HepG2 (cell line): ENCODE measurements at regions not wholly inside any gene's neighbourhood (a gene's known extent, or its start where the extent isn't known, plus 50 kb on each side); places are given as distances from the start of the nearest gene placed in this dataset.

Experiments
- ATAC-seq: fragments of 200-7000 bp; cut with Tn5 transposase; 3 replicates; pipeline ENCODE4 v1.9.1; 2020; ENCODE audit warnings: mild to moderate bottlenecking, moderate library complexity
- BruUV-seq: library from RNA; stranded (reverse); fragments of 400-500 nt; replicated peaks from 2 replicates; lab custom pipeline; 2021; lab: Mats Ljungman, UMichigan
- CTCF ChIA-PET: fragments of 300-600 bp; formaldehyde crosslinking; extraction: SDS; loops from one replicate; lab custom pipeline; 2021; ENCODE audit warnings: low total read pairs, inconsistent platforms, low intra/inter-chr PET ratio; lab: Yijun Ruan, JAX
- POLR2A ChIA-PET: fragments of 350-600 bp; sonication (Branson Sonifier 250); formaldehyde crosslinking; loops from one replicate; lab custom pipeline; 2020; ENCODE audit warnings: antibody characterized with exemption, inconsistent platforms; lab: Yijun Ruan, JAX
- DNase-seq: peaks from one replicate; pipeline ENCODE4 v3.0.0-alpha.2; 2015; ENCODE audit warnings: low spot score
- FAIRE-seq: peaks from 3 replicates; lab custom pipeline; 2011; peaks lifted over from hg19 to GRCh38; lab: Jason Lieb, UNC
- H2AFZ ChIP-seq: one replicate; pipeline ENCODE4 v1.6.1; 2011; ENCODE audit warnings: low read length, inconsistent platforms
- H3K27ac ChIP-seq: fragments of 300-600 bp; 3 replicates; pipeline ENCODE4 v1.8.0; 2011; ENCODE audit warnings: mixed run types, mild to moderate bottlenecking, mixed read lengths, low read length, inconsistent platforms; ENCODE audit not compliant: insufficient read depth; ENCODE audit errors: extremely low read length
- H3K27me3 ChIP-seq, 2 experiments: fragments of 200-600 bp in 1 of 2; 2 replicates in 1 of 2; 3 replicates in 1 of 2; pipeline versions ENCODE4 v1.6.0 to v1.8.0; 2011; ENCODE audit warnings: low read length in 2 of 2, mild to moderate bottlenecking in 2 of 2, moderate library complexity in 2 of 2, inconsistent platforms in 1 of 2; ENCODE audit not compliant: insufficient read depth in 2 of 2, control insufficient read depth in 1 of 2
- H3K36me3 ChIP-seq, 2 experiments: fragments of 200-600 bp in 1 of 2; replicated peaks in 1 of 2; 2 replicates in 1 of 2; 3 replicates in 1 of 2; pipeline versions ENCODE4 v1.5.1 to v1.8.0; 2011; ENCODE audit warnings: low read length in 2 of 2, inconsistent platforms in 1 of 2; ENCODE audit not compliant: insufficient read depth in 2 of 2, control insufficient read depth in 1 of 2
- H3K4me1 ChIP-seq: 2 replicates; pipeline ENCODE4 v1.5.1; 2012; ENCODE audit warnings: low read length, inconsistent platforms; ENCODE audit not compliant: insufficient read depth
- H3K4me2 ChIP-seq: 2 replicates; pipeline ENCODE4 v1.6.0; 2011; ENCODE audit warnings: low read depth, low read length, inconsistent platforms
- H3K4me3 ChIP-seq, 3 experiments: fragments of 200-600 bp in 1 of 3; sonication (generic), shearing (Covaris generic) in 1 of 3; replicated peaks in 1 of 3; 2 replicates each; pipeline ENCODE4 v1.5.1; 2011 to 2016; ENCODE audit warnings: low read length in 3 of 3, inconsistent platforms in 2 of 3, low read depth in 2 of 3, mild to moderate bottlenecking in 2 of 3, control low read depth in 1 of 3, mixed read lengths in 1 of 3; ENCODE audit not compliant: insufficient read depth in 1 of 3
- H3K79me2 ChIP-seq: one replicate; pipeline ENCODE4 v1.6.1; 2011; ENCODE audit warnings: low read length, inconsistent platforms; ENCODE audit not compliant: insufficient read depth
- H3K9ac ChIP-seq: 2 replicates; pipeline ENCODE4 v1.6.0; 2011; ENCODE audit warnings: mild to moderate bottlenecking, low read depth, low read length, inconsistent platforms; ENCODE audit not compliant: insufficient read depth
- H3K9me3 ChIP-seq: 2 replicates; pipeline ENCODE4 v1.5.1; 2012; ENCODE audit warnings: mild to moderate bottlenecking, low read length
- H4K20me1 ChIP-seq: 2 replicates; pipeline ENCODE4 v1.6.0; 2011; ENCODE audit warnings: inconsistent platforms, mild to moderate bottlenecking, low read length, moderate library complexity; ENCODE audit not compliant: insufficient read depth
- ARID2 ChIP-seq: sonication (generic); formaldehyde crosslinking; IDR thresholded peaks from 2 replicates; pipeline ENCODE4 v1.8.1; 2022; ENCODE audit warnings: mild to moderate bottlenecking, missing genetic modification reagents, borderline replicate concordance
- ATF7 ChIP-seq, 2 experiments: fragments of 450-650 bp in 1 of 2; sonication (generic) in 1 of 2; formaldehyde crosslinking in 1 of 2; IDR thresholded peaks; 2 replicates each; pipeline versions ENCODE4 v1.4.0 to v1.6.1; 2016 to 2020; ENCODE audit warnings: antibody characterized with exemption in 1 of 2, mild to moderate bottlenecking in 1 of 2, missing genetic modification reagents in 1 of 2
- CBX5 ChIP-seq: sonication (generic); formaldehyde crosslinking; IDR thresholded peaks from 2 replicates; pipeline ENCODE4 v1.4.0; 2020; ENCODE audit warnings: missing genetic modification reagents, borderline replicate concordance
- KLF13 ChIP-seq: sonication (generic); formaldehyde crosslinking; IDR thresholded peaks from 2 replicates; pipeline ENCODE4 v1.4.0; 2020; ENCODE audit warnings: mild to moderate bottlenecking, missing genetic modification reagents
- KLF15 ChIP-seq: sonication (generic); formaldehyde crosslinking; IDR thresholded peaks from 2 replicates; pipeline ENCODE4 v1.8.1; 2023; ENCODE audit warnings: borderline replicate concordance, mild to moderate bottlenecking, inconsistent platforms, missing genetic modification reagents, mixed read lengths
- PAF1 ChIP-seq: IDR thresholded peaks from 2 replicates; pipeline ENCODE4 v1.6.1; 2016; ENCODE audit warnings: missing genetic modification reagents, missing compliant biosample characterization
- PAXIP1 ChIP-seq: sonication (generic); formaldehyde crosslinking; conservative IDR thresholded peaks from 2 replicates; pipeline ENCODE4 v1.4.0; 2020; ENCODE audit warnings: mild to moderate bottlenecking, missing genetic modification reagents, moderate library complexity
- POLR2G ChIP-seq: fragments of 200-400 bp; formaldehyde crosslinking; IDR thresholded peaks from 2 replicates; pipeline ENCODE4 v1.6.1; 2018; ENCODE audit warnings: mild to moderate bottlenecking, low read depth, low read length, moderate library complexity
- TP53 ChIP-seq: sonication (generic); formaldehyde crosslinking; conservative IDR thresholded peaks from 2 replicates; pipeline ENCODE4 v1.4.0; 2020; ENCODE audit warnings: missing genetic modification reagents
- ZBTB25 ChIP-seq: IDR thresholded peaks from 2 replicates; pipeline ENCODE4 v1.6.1; 2018; ENCODE audit warnings: missing genetic modification reagents
- ZBTB39 ChIP-seq: sonication (generic); formaldehyde crosslinking; IDR thresholded peaks from 2 replicates; pipeline ENCODE4 v1.5.0; 2020; ENCODE audit warnings: missing genetic modification reagents
- ZNF136 ChIP-seq: sonication (generic); formaldehyde crosslinking; IDR thresholded peaks from 2 replicates; pipeline ENCODE4 v1.8.1; 2022; ENCODE audit warnings: low read depth, mild to moderate bottlenecking, moderate library complexity, missing genetic modification reagents
- ZNF441 ChIP-seq: sonication (generic); formaldehyde crosslinking; IDR thresholded peaks from 2 replicates; pipeline ENCODE4 v1.7.0; 2021; ENCODE audit warnings: missing genetic modification reagents, borderline replicate concordance
- ZSCAN20 ChIP-seq: sonication (generic); formaldehyde crosslinking; IDR thresholded peaks from 2 replicates; pipeline ENCODE4 v1.4.0; 2020; ENCODE audit warnings: missing genetic modification reagents, mild to moderate bottlenecking, borderline replicate concordance
- WGBS: methylation state at CpG from one replicate; pipeline ENCODE4 v1.1.6; 2017; ENCODE audit warnings: low lambda C conversion rate; 5-methylcytosine and 5-hydroxymethylcytosine counted together
- in situ Hi-C: cut with HindIII; loops from 2 replicates; pipeline ENCODE4 v1.10.0; 2017; ENCODE audit warnings: low pct_unique_long_range_greater_than_20kb; ENCODE audit not compliant: extremely low pct_ligation_motif_present
- intact Hi-C: fragments of 100-400 bp; cut with micrococcal nuclease; formaldehyde crosslinking; loops from one replicate; pipeline ENCODE4 v1.10.0; 2022; ENCODE audit not compliant: unreplicated experiment
- TF ChIP-seq, protein P1 (sequence below): sonication (generic); formaldehyde crosslinking; IDR thresholded peaks from 2 replicates; pipeline ENCODE4 v1.5.1; 2020; ENCODE audit warnings: mild to moderate bottlenecking, missing genetic modification reagents, moderate library complexity

GRCh38 chr12:89769483-89769818, 60.8 kb upstream of the ATP2B1 start:
- Histone ChIP-seq H2AFZ (no peak overlapping the region), H3K4me3 (no peak overlapping the region), H4K20me1 (no peaks in the 10 kb centered on the region), H3K4me2 (no peak overlapping the region), H3K36me3 (no peaks in the 10 kb centered on the region), H3K79me2 (no peaks in the 10 kb centered on the region), H3K27me3 (no peaks in the 10 kb centered on the region), H3K27ac (no peak overlapping the region), H3K9ac (no peak overlapping the region), H3K4me1 (no peaks in the 10 kb centered on the region), H3K9me3 (no peaks in the 10 kb centered on the region)
- no TSS peak for BruUV-seq
- intact Hi-C loops = no loop called here
- 0% methylated on average over 1 of the region's 1 CpG for WGBS
- no peak for ATAC-seq
- no peak for FAIRE-seq
- DNase-seq = no peak
- ChIA-PET CTCF (no interaction called here), POLR2A (no interaction called here)
- in situ Hi-C loops = no loop called here
- no peak for TF ChIP-seq PAF1
- no peak for TF ChIP-seq KLF15 (CRISPR knock-in tag)
- TF ChIP-seq ZBTB39 (CRISPR knock-in tag) = no peak
- TF ChIP-seq CBX5 = no peak
- TF ChIP-seq TP53 (CRISPR knock-in tag) = no peak
- TF ChIP-seq ZNF441 (CRISPR knock-in tag) = no peak
- no peak for TF ChIP-seq ZSCAN20 (CRISPR knock-in tag)
- no peak for TF ChIP-seq PAXIP1 (CRISPR knock-in tag)
- TF ChIP-seq, protein P1, sequence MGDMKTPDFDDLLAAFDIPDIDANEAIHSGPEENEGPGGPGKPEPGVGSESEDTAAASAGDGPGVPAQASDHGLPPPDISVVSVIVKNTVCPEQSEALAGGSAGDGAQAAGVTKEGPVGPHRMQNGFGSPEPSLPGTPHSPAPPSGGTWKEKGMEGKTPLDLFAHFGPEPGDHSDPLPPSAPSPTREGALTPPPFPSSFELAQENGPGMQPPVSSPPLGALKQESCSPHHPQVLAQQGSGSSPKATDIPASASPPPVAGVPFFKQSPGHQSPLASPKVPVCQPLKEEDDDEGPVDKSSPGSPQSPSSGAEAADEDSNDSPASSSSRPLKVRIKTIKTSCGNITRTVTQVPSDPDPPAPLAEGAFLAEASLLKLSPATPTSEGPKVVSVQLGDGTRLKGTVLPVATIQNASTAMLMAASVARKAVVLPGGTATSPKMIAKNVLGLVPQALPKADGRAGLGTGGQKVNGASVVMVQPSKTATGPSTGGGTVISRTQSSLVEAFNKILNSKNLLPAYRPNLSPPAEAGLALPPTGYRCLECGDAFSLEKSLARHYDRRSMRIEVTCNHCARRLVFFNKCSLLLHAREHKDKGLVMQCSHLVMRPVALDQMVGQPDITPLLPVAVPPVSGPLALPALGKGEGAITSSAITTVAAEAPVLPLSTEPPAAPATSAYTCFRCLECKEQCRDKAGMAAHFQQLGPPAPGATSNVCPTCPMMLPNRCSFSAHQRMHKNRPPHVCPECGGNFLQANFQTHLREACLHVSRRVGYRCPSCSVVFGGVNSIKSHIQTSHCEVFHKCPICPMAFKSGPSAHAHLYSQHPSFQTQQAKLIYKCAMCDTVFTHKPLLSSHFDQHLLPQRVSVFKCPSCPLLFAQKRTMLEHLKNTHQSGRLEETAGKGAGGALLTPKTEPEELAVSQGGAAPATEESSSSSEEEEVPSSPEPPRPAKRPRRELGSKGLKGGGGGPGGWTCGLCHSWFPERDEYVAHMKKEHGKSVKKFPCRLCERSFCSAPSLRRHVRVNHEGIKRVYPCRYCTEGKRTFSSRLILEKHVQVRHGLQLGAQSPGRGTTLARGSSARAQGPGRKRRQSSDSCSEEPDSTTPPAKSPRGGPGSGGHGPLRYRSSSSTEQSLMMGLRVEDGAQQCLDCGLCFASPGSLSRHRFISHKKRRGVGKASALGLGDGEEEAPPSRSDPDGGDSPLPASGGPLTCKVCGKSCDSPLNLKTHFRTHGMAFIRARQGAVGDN (CRISPR knock-in tag) = no peak
- TF ChIP-seq POLR2G = no peak
- TF ChIP-seq KLF13 (CRISPR knock-in tag) = no peak
- TF ChIP-seq ZBTB25 (CRISPR knock-in tag) = no peak
- TF ChIP-seq ZNF136 (CRISPR knock-in tag) = no peak
- no peak for TF ChIP-seq ARID2 (CRISPR knock-in tag)
- TF ChIP-seq ATF7 (IDR thresholded peaks at IDR 0.05) = no peak
- TF ChIP-seq ATF7 (CRISPR knock-in tag; IDR thresholded peaks at IDR 0.05) = no peak
